Parathyroid adenoma (tissue), 2 donors: ENCODE measurements at regions not wholly inside any gene's neighbourhood (a gene's known extent, or its start where the extent isn't known, plus 50 kb on each side); places are given as distances from the start of the nearest gene placed in this dataset.

Source experiments
- H2AFZ ChIP-seq: fragments of 300-600 bp; sonication (generic); one replicate; pipeline ENCODE4 v1.7.0; 2017; ENCODE audit warnings: antibody characterized with exemption, mild to moderate bottlenecking
- H3K27ac ChIP-seq: fragments of 300-600 bp; sonication (generic); one replicate; pipeline ENCODE4 v1.7.0; 2017
- H3K27me3 ChIP-seq: fragments of 300-600 bp; sonication (generic); one replicate; pipeline ENCODE4 v1.7.0; 2017; ENCODE audit warnings: low read length; ENCODE audit not compliant: control insufficient read depth, insufficient read depth
- H3K36me3 ChIP-seq: fragments of 300-600 bp; sonication (generic); one replicate; pipeline ENCODE4 v1.7.0; 2017; ENCODE audit warnings: low read length; ENCODE audit not compliant: control insufficient read depth, insufficient read depth
- H3K4me1 ChIP-seq: fragments of 300-600 bp; sonication (generic); one replicate; pipeline ENCODE4 v1.7.0; 2017; ENCODE audit warnings: control low read depth
- H3K4me2 ChIP-seq: fragments of 300-600 bp; sonication (generic); one replicate; pipeline ENCODE4 v1.7.0; 2017; ENCODE audit warnings: low read length
- H3K4me3 ChIP-seq: fragments of 300-600 bp; sonication (generic); one replicate; pipeline ENCODE4 v1.7.0; 2017; ENCODE audit warnings: low read depth, low read length
- H3K79me2 ChIP-seq: fragments of 300-600 bp; sonication (generic); one replicate; pipeline ENCODE4 v1.7.0; 2017; ENCODE audit warnings: control low read depth
- H3K9ac ChIP-seq: fragments of 300-600 bp; sonication (generic); one replicate; pipeline ENCODE4 v1.7.0; 2017; ENCODE audit warnings: mild to moderate bottlenecking
- H3K9me3 ChIP-seq: fragments of 300-600 bp; sonication (generic); one replicate; pipeline ENCODE4 v1.7.0; 2017; ENCODE audit warnings: low read length; ENCODE audit not compliant: control insufficient read depth
- CTCF ChIP-seq: fragments of 300-600 bp; sonication (generic); IDR thresholded peaks from one replicate; pipeline ENCODE4 v1.7.0; 2017; ENCODE audit warnings: antibody characterized with exemption, mild to moderate bottlenecking
- donor health status: primary hyperparathyroidism.

- Histone ChIP-seq H3K4me2 (no peak overlapping the region), H3K4me3 (no peak overlapping the region), H3K27me3 (no peaks in the 10 kb centered on the region), H2AFZ (no peak overlapping the region), H3K4me1 (no peaks in the 10 kb centered on the region), H3K79me2 (no peaks in the 10 kb centered on the region), H3K27ac (no peak overlapping the region), H3K9me3 (no peaks in the 10 kb centered on the region), H3K36me3 (no peaks in the 10 kb centered on the region), H3K9ac (no peak overlapping the region)
- TF ChIP-seq CTCF: no peak
These were observed 261.5 kb upstream of the TARS1 start for GRCh38 chr5:33179301-33179700.

DNA sequence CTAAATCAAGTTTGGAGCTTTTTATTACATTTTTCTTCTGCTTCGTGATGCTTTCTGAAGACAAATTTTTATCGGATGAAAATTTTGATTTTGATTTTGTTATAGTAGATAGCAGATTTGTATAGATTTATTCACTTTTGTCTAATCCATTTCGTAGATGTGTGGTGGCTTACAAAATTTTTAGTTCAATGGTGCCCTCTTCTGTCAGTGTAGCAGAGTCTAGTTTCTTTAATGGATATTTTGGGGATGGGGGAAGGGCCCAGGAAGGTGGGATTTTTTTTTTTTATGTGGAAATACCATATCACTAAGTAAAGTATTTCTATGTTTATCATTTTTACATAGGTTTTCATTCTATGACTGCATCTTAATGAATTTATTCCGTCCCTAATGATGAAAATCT, 259.9 kb upstream of the TARS1 start:
- no peaks in the 10 kb centered on the region for H3K9me3 ChIP-seq
- no peak overlapping the region for H3K4me3 ChIP-seq
- no peak overlapping the region for H3K9ac ChIP-seq
- no peaks in the 10 kb centered on the region for H3K27me3 ChIP-seq
- no peak overlapping the region for H3K4me2 ChIP-seq
- no peaks in the 10 kb centered on the region for H3K79me2 ChIP-seq
- no peak overlapping the region for H2AFZ ChIP-seq
- no peak overlapping the region for H3K27ac ChIP-seq
- no peaks in the 10 kb centered on the region for H3K36me3 ChIP-seq
- TF ChIP-seq CTCF: no peak
- H3K4me1 ChIP-seq: no peaks in the 10 kb centered on the region

DNA sequence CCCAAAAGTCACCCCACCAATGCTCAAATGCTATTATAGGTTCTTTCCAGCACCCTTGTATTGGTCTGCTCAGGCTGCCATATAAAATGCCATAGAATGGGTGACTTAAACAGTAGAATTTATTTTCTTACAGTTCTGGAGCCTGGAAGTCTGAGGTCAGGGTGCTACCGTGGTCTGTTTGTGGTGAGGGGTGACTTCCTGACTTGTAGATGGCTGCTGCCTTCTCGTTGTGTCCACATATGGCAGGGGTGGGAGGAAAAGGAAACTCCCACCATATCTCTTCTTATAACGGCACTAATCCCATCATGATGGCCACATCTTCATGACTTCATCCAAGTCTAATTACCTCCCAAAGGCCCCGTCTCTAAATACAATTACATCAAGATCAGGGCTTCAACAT, 257.8 kb upstream of the TARS1 start:
- Histone ChIP-seq H2AFZ (no peak overlapping the region), H3K79me2 (no peaks in the 10 kb centered on the region), H3K36me3 (no peaks in the 10 kb centered on the region), H3K27ac (no peak overlapping the region), H3K4me3 (no peak overlapping the region), H3K4me1 (no peaks in the 10 kb centered on the region), H3K9me3 (no peaks in the 10 kb centered on the region), H3K4me2 (no peak overlapping the region), H3K27me3 (no peaks in the 10 kb centered on the region), H3K9ac (no peak overlapping the region)
- TF ChIP-seq CTCF: no peak

GRCh38 chr5:33184367-33184766, 256.4 kb upstream of the TARS1 start:
- Histone ChIP-seq H3K4me2 (no peak overlapping the region), H2AFZ (no peak overlapping the region), H3K79me2 (no peaks in the 10 kb centered on the region), H3K4me3 (no peak overlapping the region), H3K9me3 (no peaks in the 10 kb centered on the region), H3K4me1 (no peaks in the 10 kb centered on the region), H3K27me3 (no peaks in the 10 kb centered on the region), H3K27ac (no peak overlapping the region), H3K9ac (no peak overlapping the region), H3K36me3 (no peaks in the 10 kb centered on the region)
- no peak for TF ChIP-seq CTCF

DNA sequence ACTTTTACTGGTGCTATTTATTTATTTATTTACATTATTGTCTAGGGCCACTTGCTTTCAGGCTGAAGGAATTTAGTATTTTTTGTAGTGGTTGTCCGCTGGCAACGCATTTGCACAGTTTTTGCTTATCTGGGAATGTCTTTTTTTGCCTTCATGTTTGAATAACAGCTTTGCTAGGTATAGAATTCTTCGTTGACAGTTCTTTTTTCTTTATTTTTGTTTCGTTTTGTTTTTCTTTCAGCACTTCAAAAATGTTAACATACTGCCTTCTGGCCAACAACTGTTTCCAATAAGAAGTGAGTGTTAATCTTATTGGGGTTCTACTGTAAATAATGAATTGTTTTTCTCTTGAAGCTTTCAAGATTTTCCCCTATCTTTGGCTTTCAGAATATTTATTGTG, 252.7 kb upstream of the TARS1 start:
- TF ChIP-seq CTCF: no peak
- no peaks in the 10 kb centered on the region for H3K36me3 ChIP-seq
- no peaks in the 10 kb centered on the region for H3K79me2 ChIP-seq
- H3K4me1 ChIP-seq: no peaks in the 10 kb centered on the region
- H3K27ac ChIP-seq: no peak overlapping the region
- H3K27me3 ChIP-seq: no peaks in the 10 kb centered on the region
- no peak overlapping the region for H3K9ac ChIP-seq
- H2AFZ ChIP-seq: no peak overlapping the region
- H3K4me2 ChIP-seq: no peak overlapping the region
- H3K9me3 ChIP-seq: no peaks in the 10 kb centered on the region
- no peak overlapping the region for H3K4me3 ChIP-seq
